ENCODE measurements at regions not wholly inside any gene's neighbourhood (a gene's known extent, or its start where the extent isn't known, plus 50 kb on each side); places are given as distances from the start of the nearest gene placed in this dataset.

DNA sequence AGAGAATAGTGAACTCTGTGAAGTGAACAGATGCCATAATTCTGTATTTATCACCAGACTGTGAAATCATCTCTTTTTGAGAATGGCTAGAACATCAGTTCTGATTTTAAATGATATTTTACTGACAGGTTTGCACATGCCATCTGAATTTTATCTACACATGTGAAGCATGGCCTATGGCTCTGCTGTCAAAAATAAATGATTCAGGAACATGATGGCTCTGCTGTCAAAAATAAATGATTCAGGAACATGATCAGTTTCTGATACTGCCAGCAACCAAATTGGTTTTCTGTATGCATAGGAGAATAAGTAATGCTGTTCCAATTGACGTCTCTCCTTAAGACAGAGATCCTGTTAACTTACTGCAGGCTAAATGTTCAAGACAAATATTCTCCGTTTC lies 70.6 kb upstream of the TLL1 start:
- TF ChIP-seq, protein P1, sequence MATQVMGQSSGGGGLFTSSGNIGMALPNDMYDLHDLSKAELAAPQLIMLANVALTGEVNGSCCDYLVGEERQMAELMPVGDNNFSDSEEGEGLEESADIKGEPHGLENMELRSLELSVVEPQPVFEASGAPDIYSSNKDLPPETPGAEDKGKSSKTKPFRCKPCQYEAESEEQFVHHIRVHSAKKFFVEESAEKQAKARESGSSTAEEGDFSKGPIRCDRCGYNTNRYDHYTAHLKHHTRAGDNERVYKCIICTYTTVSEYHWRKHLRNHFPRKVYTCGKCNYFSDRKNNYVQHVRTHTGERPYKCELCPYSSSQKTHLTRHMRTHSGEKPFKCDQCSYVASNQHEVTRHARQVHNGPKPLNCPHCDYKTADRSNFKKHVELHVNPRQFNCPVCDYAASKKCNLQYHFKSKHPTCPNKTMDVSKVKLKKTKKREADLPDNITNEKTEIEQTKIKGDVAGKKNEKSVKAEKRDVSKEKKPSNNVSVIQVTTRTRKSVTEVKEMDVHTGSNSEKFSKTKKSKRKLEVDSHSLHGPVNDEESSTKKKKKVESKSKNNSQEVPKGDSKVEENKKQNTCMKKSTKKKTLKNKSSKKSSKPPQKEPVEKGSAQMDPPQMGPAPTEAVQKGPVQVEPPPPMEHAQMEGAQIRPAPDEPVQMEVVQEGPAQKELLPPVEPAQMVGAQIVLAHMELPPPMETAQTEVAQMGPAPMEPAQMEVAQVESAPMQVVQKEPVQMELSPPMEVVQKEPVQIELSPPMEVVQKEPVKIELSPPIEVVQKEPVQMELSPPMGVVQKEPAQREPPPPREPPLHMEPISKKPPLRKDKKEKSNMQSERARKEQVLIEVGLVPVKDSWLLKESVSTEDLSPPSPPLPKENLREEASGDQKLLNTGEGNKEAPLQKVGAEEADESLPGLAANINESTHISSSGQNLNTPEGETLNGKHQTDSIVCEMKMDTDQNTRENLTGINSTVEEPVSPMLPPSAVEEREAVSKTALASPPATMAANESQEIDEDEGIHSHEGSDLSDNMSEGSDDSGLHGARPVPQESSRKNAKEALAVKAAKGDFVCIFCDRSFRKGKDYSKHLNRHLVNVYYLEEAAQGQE (IDR thresholded peaks at IDR 0.05; ENCODE audit: insufficient read depth in 1 of 2, low read depth in 2 of 2, low read length in 1 of 2) = no peak
- TF ChIP-seq, protein P2, sequence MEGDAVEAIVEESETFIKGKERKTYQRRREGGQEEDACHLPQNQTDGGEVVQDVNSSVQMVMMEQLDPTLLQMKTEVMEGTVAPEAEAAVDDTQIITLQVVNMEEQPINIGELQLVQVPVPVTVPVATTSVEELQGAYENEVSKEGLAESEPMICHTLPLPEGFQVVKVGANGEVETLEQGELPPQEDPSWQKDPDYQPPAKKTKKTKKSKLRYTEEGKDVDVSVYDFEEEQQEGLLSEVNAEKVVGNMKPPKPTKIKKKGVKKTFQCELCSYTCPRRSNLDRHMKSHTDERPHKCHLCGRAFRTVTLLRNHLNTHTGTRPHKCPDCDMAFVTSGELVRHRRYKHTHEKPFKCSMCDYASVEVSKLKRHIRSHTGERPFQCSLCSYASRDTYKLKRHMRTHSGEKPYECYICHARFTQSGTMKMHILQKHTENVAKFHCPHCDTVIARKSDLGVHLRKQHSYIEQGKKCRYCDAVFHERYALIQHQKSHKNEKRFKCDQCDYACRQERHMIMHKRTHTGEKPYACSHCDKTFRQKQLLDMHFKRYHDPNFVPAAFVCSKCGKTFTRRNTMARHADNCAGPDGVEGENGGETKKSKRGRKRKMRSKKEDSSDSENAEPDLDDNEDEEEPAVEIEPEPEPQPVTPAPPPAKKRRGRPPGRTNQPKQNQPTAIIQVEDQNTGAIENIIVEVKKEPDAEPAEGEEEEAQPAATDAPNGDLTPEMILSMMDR (IDR thresholded peaks at IDR 0.05) = no peak
